Ishikawa (cell line): ENCODE measurements at regions not wholly inside any gene's neighbourhood (a gene's known extent, or its start where the extent isn't known, plus 50 kb on each side); places are given as distances from the start of the nearest gene placed in this dataset.

Source experiments
- CEBPB ChIP-seq: IDR thresholded peaks from 2 replicates; pipeline ENCODE4 v1.6.1; 2012
- CREB1 ChIP-seq: IDR thresholded peaks from 2 replicates; pipeline ENCODE4 v1.6.1; 2012; ENCODE audit warnings: low read depth
- EGR1 ChIP-seq: IDR thresholded peaks from 2 replicates; pipeline ENCODE4 v1.6.1; 2012
- EP300 ChIP-seq: IDR thresholded peaks from 2 replicates; pipeline ENCODE4 v1.6.1; 2012; ENCODE audit warnings: borderline replicate concordance
- FOXM1 ChIP-seq: IDR thresholded peaks from 2 replicates; pipeline ENCODE4 v1.6.1; 2012; ENCODE audit warnings: low read depth, borderline replicate concordance
- NFIC ChIP-seq: IDR thresholded peaks from 2 replicates; pipeline ENCODE4 v1.6.1; 2012
- RAD21 ChIP-seq: IDR thresholded peaks from 2 replicates; pipeline ENCODE4 v1.6.1; 2012; ENCODE audit warnings: low read depth
- TAF1 ChIP-seq: IDR thresholded peaks from 2 replicates; pipeline ENCODE4 v1.6.1; 2012; ENCODE audit warnings: low read depth, mild to moderate bottlenecking
- TCF12 ChIP-seq: IDR thresholded peaks from 2 replicates; pipeline ENCODE4 v1.6.1; 2012; ENCODE audit warnings: low read depth
- TEAD4 ChIP-seq: IDR thresholded peaks from 2 replicates; pipeline ENCODE4 v1.6.1; 2012
- YY1 ChIP-seq: IDR thresholded peaks from 2 replicates; pipeline ENCODE4 v1.6.1; 2012; ENCODE audit warnings: low read depth
- ZBTB7A ChIP-seq: IDR thresholded peaks from 2 replicates; pipeline ENCODE4 v1.6.1; 2012; ENCODE audit warnings: low read depth
- TF ChIP-seq, protein P1 (sequence below): IDR thresholded peaks from 2 replicates; pipeline ENCODE4 v1.6.1; 2012
- TF ChIP-seq, protein P2 (sequence below): IDR thresholded peaks from 2 replicates; pipeline ENCODE4 v1.6.1; 2012; ENCODE audit warnings: low read depth, mild to moderate bottlenecking
- TF ChIP-seq, protein P3 (sequence below): IDR thresholded peaks from 2 replicates; pipeline ENCODE4 v1.6.1; 2012

DNA sequence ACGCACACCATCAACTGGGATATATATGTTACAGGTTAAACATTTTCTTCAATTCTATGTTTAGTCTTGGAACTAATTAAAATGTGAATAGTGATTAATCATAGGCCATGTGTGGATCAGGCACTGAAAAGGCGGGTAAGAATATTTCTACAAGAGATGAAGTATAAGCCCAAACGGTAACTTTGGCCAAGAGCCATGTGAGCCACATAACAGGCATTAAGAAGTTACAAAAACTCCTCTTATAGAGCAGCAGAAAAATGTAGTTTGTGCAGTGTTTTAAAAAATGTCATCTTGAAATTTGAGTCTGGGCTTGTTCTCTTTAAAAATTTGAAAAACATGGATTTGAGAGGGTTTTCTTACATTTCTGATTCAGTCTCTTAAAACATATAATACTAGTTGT is 521.8 kb upstream of the DIPK2B start:
- TF ChIP-seq TEAD4 (no peak), ZBTB7A (no peak), YY1 (no peak), FOXM1 (no peak), EP300 (no peak), RAD21 (no peak), TCF12 (no peak), NFIC (no peak), TAF1 (no peak), CEBPB (no peak), EGR1 (no peak)
- TF ChIP-seq, protein P1, sequence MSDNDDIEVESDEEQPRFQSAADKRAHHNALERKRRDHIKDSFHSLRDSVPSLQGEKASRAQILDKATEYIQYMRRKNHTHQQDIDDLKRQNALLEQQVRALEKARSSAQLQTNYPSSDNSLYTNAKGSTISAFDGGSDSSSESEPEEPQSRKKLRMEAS = no peak
- TF ChIP-seq, protein P2, sequence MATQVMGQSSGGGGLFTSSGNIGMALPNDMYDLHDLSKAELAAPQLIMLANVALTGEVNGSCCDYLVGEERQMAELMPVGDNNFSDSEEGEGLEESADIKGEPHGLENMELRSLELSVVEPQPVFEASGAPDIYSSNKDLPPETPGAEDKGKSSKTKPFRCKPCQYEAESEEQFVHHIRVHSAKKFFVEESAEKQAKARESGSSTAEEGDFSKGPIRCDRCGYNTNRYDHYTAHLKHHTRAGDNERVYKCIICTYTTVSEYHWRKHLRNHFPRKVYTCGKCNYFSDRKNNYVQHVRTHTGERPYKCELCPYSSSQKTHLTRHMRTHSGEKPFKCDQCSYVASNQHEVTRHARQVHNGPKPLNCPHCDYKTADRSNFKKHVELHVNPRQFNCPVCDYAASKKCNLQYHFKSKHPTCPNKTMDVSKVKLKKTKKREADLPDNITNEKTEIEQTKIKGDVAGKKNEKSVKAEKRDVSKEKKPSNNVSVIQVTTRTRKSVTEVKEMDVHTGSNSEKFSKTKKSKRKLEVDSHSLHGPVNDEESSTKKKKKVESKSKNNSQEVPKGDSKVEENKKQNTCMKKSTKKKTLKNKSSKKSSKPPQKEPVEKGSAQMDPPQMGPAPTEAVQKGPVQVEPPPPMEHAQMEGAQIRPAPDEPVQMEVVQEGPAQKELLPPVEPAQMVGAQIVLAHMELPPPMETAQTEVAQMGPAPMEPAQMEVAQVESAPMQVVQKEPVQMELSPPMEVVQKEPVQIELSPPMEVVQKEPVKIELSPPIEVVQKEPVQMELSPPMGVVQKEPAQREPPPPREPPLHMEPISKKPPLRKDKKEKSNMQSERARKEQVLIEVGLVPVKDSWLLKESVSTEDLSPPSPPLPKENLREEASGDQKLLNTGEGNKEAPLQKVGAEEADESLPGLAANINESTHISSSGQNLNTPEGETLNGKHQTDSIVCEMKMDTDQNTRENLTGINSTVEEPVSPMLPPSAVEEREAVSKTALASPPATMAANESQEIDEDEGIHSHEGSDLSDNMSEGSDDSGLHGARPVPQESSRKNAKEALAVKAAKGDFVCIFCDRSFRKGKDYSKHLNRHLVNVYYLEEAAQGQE = no peak
- TF ChIP-seq, protein P3, sequence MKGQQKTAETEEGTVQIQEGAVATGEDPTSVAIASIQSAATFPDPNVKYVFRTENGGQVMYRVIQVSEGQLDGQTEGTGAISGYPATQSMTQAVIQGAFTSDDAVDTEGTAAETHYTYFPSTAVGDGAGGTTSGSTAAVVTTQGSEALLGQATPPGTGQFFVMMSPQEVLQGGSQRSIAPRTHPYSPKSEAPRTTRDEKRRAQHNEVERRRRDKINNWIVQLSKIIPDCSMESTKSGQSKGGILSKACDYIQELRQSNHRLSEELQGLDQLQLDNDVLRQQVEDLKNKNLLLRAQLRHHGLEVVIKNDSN = no peak

DNA sequence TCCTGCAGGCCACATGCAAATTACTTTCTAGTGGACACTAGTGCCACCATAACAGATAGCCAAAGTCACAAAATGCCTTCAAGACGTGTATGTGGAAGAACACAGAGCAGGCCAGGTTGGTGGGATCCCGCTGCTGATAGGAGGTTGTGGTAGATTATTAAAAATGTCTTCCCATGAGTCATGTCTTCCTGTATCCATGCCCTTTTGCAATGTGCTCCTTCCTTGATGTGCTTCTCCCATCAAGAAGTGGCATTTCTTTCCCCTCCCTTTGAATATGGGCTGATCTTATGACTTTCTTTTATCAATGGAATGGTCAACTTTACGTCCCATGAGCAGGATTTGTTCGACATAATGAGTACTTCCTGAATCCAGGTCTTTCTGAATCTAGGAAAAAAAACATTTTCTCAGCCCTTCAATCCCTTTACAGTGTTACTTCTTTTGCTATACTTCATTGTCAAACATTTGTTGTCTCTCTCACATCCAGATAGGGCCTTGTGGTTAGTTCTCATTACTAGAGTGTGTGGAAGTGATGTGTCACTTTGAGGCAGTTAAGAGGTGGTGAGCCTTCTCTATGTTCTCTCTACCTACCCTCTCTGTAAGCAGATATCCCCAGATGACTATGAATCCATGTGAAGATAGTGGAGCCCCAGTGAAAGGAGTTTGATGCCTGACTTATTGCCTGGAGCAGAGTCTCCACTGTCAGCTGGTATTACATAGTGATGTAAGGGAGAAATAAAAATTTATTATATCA is 519.2 kb upstream of the DIPK2B start:
- TF ChIP-seq CREB1 (no peak), CEBPB (no peak), TCF12 (no peak), TEAD4 (no peak), RAD21 (no peak), EGR1 (no peak), EP300 (no peak), ZBTB7A (no peak)
- TF ChIP-seq, protein P1 = no peak
- TF ChIP-seq, protein P3 = no peak

DNA sequence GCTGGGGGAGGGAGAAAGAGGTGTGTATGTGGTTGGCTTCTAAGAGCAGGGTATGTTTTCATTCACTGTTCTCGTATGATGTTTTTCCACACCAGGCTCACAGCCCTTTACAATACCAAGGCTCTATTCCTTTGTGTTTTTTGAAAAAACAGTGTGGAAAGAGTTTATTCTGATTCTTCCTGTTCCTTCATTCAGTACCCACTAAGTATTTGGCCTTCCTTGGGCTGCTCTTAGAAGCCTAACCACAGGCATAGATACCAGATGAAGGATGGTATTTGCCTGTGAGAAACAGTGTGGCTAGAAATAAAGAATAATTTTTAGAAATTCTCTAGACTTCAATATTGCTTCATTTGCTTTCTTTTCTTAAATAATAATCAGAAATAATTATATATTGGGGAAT is 518.0 kb upstream of the DIPK2B start:
- no peak for TF ChIP-seq TAF1

DNA sequence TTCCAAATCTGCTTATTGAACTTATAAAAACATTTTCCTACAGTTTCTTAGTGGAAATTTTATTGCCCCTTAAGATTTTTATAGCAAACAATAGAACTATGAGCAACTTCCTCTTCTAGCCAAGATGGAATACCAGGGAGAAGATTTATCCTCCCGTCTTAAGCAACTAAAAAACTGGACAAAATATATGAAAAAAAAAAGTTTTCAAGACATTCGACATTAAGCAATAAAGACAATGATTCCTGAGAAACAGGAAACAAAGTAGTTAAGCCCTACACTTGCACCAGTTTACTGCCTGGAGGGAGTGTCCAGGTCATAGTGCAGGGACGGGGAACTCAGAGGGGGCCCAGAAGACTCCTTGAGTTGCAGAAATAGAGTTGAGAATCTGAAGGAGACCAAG is 516.1 kb upstream of the DIPK2B start:
- TF ChIP-seq TCF12 = no peak
- TF ChIP-seq RAD21 = no peak
- TF ChIP-seq YY1 = no peak
- TF ChIP-seq, protein P2 = no peak
- no peak for TF ChIP-seq CREB1
- no peak for TF ChIP-seq NFIC
- TF ChIP-seq CEBPB = no peak
- TF ChIP-seq, protein P3 = no peak
- no peak for TF ChIP-seq ZBTB7A
- no peak for TF ChIP-seq TEAD4
- TF ChIP-seq FOXM1 = no peak
- TF ChIP-seq, protein P1 = no peak
- no peak for TF ChIP-seq EGR1
- no peak for TF ChIP-seq TAF1
- no peak for TF ChIP-seq EP300

DNA sequence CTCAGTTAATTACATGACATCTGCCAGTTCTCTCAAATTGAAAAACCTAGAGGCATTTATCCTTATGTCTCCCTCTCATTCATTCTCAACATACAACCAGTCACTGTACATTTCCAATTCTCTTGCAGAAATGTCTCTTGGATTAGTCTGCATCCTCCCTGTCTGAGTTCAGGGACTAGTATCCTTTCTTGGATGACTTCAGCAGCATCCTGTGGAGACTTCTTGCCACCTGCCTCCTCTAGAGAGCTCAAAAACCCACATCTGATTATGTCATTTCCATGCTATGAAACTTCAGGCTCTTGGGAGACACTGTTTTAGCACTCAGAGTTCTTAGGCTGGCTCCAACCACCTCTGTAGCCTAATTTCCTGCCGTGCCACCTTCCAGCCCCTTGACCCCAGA is 515.1 kb upstream of the DIPK2B start:
- TF ChIP-seq EP300 = no peak

DNA sequence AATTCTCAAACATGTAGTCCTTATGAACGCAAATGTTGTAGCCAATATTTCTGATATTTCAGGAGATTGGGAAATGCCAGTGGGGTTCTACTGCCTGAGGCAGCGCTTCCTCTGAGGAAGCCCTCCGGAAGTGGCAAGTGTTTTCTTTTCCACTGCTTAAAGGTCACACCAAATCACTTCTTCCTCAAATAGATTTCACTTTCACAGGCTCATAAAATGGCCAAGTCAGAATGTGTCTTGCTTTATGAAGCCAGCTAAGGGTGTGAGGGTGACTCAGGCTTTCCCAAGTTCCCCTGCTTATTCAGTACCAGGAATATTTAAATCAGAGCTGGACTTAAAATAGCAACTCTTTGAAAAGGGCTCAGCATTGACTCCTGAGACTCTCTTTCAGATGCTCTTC is 514.2 kb upstream of the DIPK2B start:
- TF ChIP-seq YY1 (no peak), TCF12 (no peak), EGR1 (no peak), ZBTB7A (no peak), NFIC (no peak), TAF1 (no peak), FOXM1 (no peak), EP300 (no peak), CEBPB (no peak), RAD21 (no peak)
- TF ChIP-seq, protein P3 = no peak
- TF ChIP-seq, protein P2 = no peak
- TF ChIP-seq, protein P1 = no peak
